Suprapubic skin (tissue), 3 donors: ENCODE measurements at regions not wholly inside any gene's neighbourhood (a gene's known extent, or its start where the extent isn't known, plus 50 kb on each side); places are given as distances from the start of the nearest gene placed in this dataset.

ENCODE experiments used
- EP300 ChIP-seq: sonication (generic); formaldehyde crosslinking; IDR thresholded peaks from one replicate; pipeline ENCODE4 v1.6.1; 2017; ENCODE audit warnings: antibody characterized with exemption
- TF ChIP-seq, protein P1 (sequence below), 2 donors: fragments of 200-600 bp in 1 of 2; fragments of 450-650 bp in 1 of 2; sonication (generic) in 1 of 2; IDR thresholded peaks; one replicate each; pipeline ENCODE4 v1.5.1; 2016 to 2019; ENCODE audit warnings: antibody characterized with exemption in 2 of 2, mild to moderate bottlenecking in 1 of 2, moderate library complexity in 1 of 2

DNA sequence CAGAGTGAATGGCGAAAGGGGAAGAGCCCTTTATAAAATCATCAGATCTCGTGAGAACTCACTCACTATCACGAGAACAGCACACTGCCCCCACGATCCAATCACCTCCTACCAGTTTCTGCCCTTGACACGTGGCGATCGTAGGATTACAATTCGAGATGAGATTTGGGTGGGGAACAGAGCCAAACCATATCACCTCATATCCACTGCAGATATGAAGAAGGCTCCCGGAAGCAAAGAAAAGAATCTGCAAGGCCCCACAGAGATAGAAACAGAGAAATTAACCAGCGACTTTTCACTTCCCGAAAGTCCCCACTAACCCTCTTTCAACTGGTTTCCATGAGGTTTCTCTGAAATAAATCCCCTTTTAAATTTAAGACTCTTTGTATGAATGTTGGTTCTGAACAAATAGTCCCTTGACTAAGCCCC, 86.2 kb upstream of the IRF2BP2 start:
- TF ChIP-seq, protein P1, sequence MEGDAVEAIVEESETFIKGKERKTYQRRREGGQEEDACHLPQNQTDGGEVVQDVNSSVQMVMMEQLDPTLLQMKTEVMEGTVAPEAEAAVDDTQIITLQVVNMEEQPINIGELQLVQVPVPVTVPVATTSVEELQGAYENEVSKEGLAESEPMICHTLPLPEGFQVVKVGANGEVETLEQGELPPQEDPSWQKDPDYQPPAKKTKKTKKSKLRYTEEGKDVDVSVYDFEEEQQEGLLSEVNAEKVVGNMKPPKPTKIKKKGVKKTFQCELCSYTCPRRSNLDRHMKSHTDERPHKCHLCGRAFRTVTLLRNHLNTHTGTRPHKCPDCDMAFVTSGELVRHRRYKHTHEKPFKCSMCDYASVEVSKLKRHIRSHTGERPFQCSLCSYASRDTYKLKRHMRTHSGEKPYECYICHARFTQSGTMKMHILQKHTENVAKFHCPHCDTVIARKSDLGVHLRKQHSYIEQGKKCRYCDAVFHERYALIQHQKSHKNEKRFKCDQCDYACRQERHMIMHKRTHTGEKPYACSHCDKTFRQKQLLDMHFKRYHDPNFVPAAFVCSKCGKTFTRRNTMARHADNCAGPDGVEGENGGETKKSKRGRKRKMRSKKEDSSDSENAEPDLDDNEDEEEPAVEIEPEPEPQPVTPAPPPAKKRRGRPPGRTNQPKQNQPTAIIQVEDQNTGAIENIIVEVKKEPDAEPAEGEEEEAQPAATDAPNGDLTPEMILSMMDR (IDR thresholded peaks at IDR 0.05), result no peak
- no peak for TF ChIP-seq EP300
